ENCODE measurements at regions not wholly inside any gene's neighbourhood (a gene's known extent, or its start where the extent isn't known, plus 50 kb on each side); places are given as distances from the start of the nearest gene placed in this dataset.

- no peak for DNase-seq
These were observed 66.0 kb upstream of the ZFAND5 start for GRCh38 chr9:72431036-72431435.

GRCh38 chr9:72428329-72428728 is 63.3 kb upstream of the ZFAND5 start:
- no peak for DNase-seq

- no peak for DNase-seq
These were observed 62.8 kb upstream of the ZFAND5 start for GRCh38 chr9:72427801-72428200.

- DNase-seq, result no peak
These were observed 59.1 kb upstream of the ZFAND5 start for GRCh38 chr9:72424131-72424530.

- no peak for DNase-seq
These were observed 57.2 kb upstream of the ZFAND5 start for GRCh38 chr9:72422214-72422613.

GRCh38 chr9:72420783-72421182 is 55.8 kb upstream of the ZFAND5 start:
- no peak for DNase-seq

- no peak for DNase-seq
These were observed 50.9 kb upstream of the ZFAND5 start for GRCh38 chr9:72415948-72416347.

GRCh38 chr9:72415163-72415562 is 50.2 kb upstream of the ZFAND5 start:
- DNase-seq, result no peak

All from midbrain (tissue), 1 donor.